NCI-H146 treated with DMSO at 0.1 percent for 48 hours (cell line): ENCODE measurements at regions not wholly inside any gene's neighbourhood (a gene's known extent, or its start where the extent isn't known, plus 50 kb on each side); places are given as distances from the start of the nearest gene placed in this dataset.

ENCODE experiments used
- DNase-seq: peaks from one replicate; lab custom pipeline; 2025; ENCODE audit not compliant: unreplicated experiment; lab: John Stamatoyannopoulos, UW

GRCh38 chr15:77688693-77689092 is 56.0 kb upstream of the LINGO1 start:
- DNase-seq: no peak

- DNase-seq: no peak
Observed at GRCh38 chr15:77688266-77688665, 55.6 kb upstream of the LINGO1 start.

DNA sequence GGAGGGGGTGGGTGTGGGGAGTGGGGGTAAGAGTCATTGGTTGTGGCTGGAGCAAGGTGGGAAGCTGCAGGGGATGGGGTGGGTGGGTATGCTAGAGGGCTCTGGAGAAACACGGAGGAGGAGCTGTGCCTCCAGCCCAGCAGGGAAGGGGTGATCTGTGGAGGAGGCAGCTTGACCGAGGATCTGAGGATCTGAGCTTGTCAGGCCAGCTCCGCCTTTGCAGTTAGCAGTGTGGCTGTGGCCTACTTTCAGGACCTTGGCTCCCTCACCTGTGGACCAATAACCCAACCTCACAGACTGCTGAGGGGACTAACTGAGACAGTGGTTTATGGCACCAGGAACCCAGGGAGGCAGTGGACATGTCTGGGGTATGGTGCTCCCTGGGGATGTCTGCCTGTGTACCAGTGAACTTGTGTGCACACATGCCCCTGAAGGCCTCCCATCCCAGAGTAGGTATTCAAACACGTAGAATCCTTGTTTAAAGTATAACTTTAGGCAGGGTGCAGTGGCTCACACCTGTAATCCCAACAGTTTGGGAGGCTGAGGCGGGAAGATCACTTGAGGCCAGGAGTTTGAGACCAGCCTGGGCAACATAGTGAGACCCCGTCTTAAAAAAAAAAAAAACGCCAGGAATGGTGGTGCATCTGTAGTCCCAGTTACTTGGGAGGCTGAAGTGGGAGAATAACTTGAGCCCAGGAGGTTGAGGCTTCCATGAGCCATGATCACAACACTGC is 52.5 kb upstream of the LINGO1 start:
- DNase-seq: no peak

DNA sequence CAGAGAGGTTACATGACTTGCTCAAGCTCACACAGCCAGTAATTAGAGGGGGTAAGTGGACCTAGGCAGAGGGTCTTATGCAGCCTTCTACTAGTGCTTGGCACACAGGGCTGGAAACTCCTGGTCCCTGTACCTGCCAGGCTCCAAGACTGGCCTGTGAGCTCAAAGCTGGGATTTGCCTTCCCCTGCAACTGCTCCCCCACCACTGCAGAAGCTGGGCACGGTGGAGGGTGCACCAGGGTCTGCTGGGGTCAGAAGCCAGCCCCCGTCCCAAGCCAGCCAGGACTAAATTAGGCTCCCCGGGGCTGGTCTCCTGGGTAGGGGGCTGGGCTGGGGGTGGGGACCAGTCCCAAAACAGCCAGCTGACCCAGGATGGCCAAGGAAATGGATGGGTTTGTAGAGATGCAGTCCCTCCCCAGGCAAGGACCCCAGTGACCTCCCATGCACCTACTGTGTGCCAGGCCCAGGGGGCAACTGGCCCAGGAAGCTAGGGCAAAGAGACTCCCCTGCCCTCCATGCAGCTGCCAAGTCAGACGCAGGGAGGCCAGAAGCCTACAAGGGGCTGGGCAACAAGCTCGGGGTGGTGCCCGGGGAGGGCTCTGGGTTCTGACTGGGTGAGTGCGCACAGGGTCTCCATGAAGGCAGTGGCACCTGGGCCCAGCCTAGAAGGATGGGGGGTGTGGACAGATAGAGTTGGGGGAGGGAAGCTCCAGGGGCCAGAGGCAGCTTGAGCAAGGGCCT is 51.8 kb upstream of the LINGO1 start:
- DNase-seq: no peak

- no peak for DNase-seq
Observed at GRCh38 chr15:77682564-77682963, 49.9 kb upstream of the LINGO1 start.
